Heart right ventricle (tissue), 16 donors: ENCODE measurements at regions not wholly inside any gene's neighbourhood (a gene's known extent, or its start where the extent isn't known, plus 50 kb on each side); places are given as distances from the start of the nearest gene placed in this dataset.

ENCODE experiments used
- ATAC-seq, 8 donors: fragments of 200-7000 bp; cut with Tn5 transposase; one replicate each; pipeline ENCODE4 v1.9.1; 2020; ENCODE audit warnings: mild to moderate bottlenecking in 8 of 8, moderate library complexity in 8 of 8, moderate number of reproducible peaks in 1 of 8
- DNase-seq, 2 donors: peaks; one replicate each; pipeline ENCODE4 v3.0.0-alpha.2; 2020
- H3K27ac ChIP-seq, 10 donors: fragments of 200-600 bp; sonication (generic) in 2 of 10; one replicate each; pipeline versions ENCODE4 v1.5.0 to v1.8.0; 2020 to 2022; ENCODE audit warnings: mild to moderate bottlenecking in 3 of 10
- H3K27me3 ChIP-seq, 7 donors: fragments of 200-600 bp; one replicate each; pipeline ENCODE4 v1.8.0; 2021 to 2022; ENCODE audit warnings: mild to moderate bottlenecking in 2 of 7
- H3K36me3 ChIP-seq, 9 donors: fragments of 200-600 bp; sonication (generic) in 1 of 9; one replicate each; pipeline versions ENCODE4 v1.5.0 to v1.8.0; 2020 to 2022; ENCODE audit warnings: mild to moderate bottlenecking in 2 of 9
- H3K4me1 ChIP-seq, 9 donors: fragments of 200-600 bp; sonication (generic) in 1 of 9; one replicate each; pipeline versions ENCODE4 v1.5.0 to v1.8.0; 2020 to 2022; ENCODE audit warnings: mild to moderate bottlenecking in 4 of 9
- H3K4me3 ChIP-seq, 10 donors: fragments of 200-600 bp; sonication (generic) in 2 of 10; one replicate each; pipeline versions ENCODE4 v1.5.0 to v1.8.0; 2020 to 2022; ENCODE audit warnings: mild to moderate bottlenecking in 7 of 10, moderate library complexity in 2 of 10
- H3K9me3 ChIP-seq, 11 donors: fragments of 200-600 bp in 10 of 11; sonication (generic) in 2 of 11; one replicate each; pipeline versions ENCODE4 v1.5.0 to v1.8.0; 2013 to 2022; ENCODE audit warnings: mild to moderate bottlenecking in 2 of 11, control low read depth in 1 of 11, moderate library complexity in 1 of 11
- CTCF ChIP-seq, 9 donors: fragments of 200-600 bp; sonication (generic) in 2 of 9; IDR thresholded peaks; one replicate each; pipeline versions ENCODE4 v1.5.0 to v1.8.0; 2021 to 2022; ENCODE audit warnings: antibody characterized with exemption in 9 of 9, mild to moderate bottlenecking in 5 of 9, moderate library complexity in 1 of 9
- WGBS, 2 donors: extraction: QIAGEN DNeasy Blood & Tissue Kit; methylation state at CpG; one replicate each; pipeline ENCODE4 v1.1.7; 2013; ENCODE audit warnings: inconsistent platforms in 1 of 2; 5-methylcytosine and 5-hydroxymethylcytosine counted together
- intact Hi-C, 10 donors: fragments of 100-400 bp; cut with DNase I; formaldehyde crosslinking; loops; one replicate each; pipeline versions ENCODE4 v1.11.1 to v1.14.2; 2022
- donor health status: Arrhythmogenic right ventricular cardiomyopathy.
- donor health status: ischemic (EF 13 %, LVEDD 7.1; RV severe dilation, severe dysfunction).
- donor health status: healthy with polysubstance abuse.
- donor health status: DM: no; HTN: yes; CAD: no.
- donor health status: DM: no; HTN: no; CAD: no.
- donor health status: ischemic (EF 25% LVEDD 6.9; RV normal size, moderate dysfunction).
- donor health status: ischemic (EF 25% LVEDD 5.7; RV mildly dilated, moderate dysfunction).
- donor health status: healthy.
- donor health status: DM: yes; HTN: yes; CAD: no.
- donor health status: Ischemic cardiomyopathy.
- donor health status: ischemic (EF 35%, LVEDD 5.7; RV mildly dilated, moderate dysfunction).
- donor health status: nonischemic (EF 11% LVEDD 7.7; RV severe dilation, severe dysfunction).
- donor health status: DM: yes; HTN: yes; CAD: no.
- donor health status: PGD.
- donor health status: ischemic (EF 29% LVEDD 5.4; RV normal size, mild dysfunction).
- donor health status: nonischemic (EF 23%, LVEDD 6.1; RV moderate dilation, normal function).

GRCh38 chr10:128550045-128550444 lies 423.8 kb upstream of the MKI67 start:
- no peaks in the 10 kb centered on the region for H3K4me1 ChIP-seq
- no peak for TF ChIP-seq CTCF (IDR thresholded peaks at IDR 0.05)
- no peak for DNase-seq
- peaks cover 0 to 37% (median 0%) of the 10 kb centered on the region in 7 donors for H3K27me3 ChIP-seq
- ATAC-seq: no peak
- WGBS, 2 donors: 90% methylated on average over 10 of the region's 10 CpGs
- no peak overlapping the region for H3K4me3 ChIP-seq
- no peaks in the 10 kb centered on the region for H3K9me3 ChIP-seq
- H3K36me3 ChIP-seq: no peaks in the 10 kb centered on the region
- H3K27ac ChIP-seq: no peak overlapping the region
- intact Hi-C loops: no loop called here

- intact Hi-C loops: no loop called here
- no peaks in the 10 kb centered on the region for H3K36me3 ChIP-seq
- TF ChIP-seq CTCF (IDR thresholded peaks at IDR 0.05): no peak
- H3K4me1 ChIP-seq: no peaks in the 10 kb centered on the region
- 83 to 88% methylated on average over 7 of the region's 7 CpGs for WGBS, 2 donors
- no peaks in the 10 kb centered on the region for H3K9me3 ChIP-seq
- ATAC-seq (no peak), DNase-seq (no peak)
- no peak overlapping the region for H3K4me3 ChIP-seq
- no peak overlapping the region for H3K27ac ChIP-seq
- peaks cover 0 to 30% (median 0%) of the 10 kb centered on the region in 7 donors for H3K27me3 ChIP-seq
Observed at GRCh38 chr10:128551475-128551874, 425.3 kb upstream of the MKI67 start.

GRCh38 chr10:128553755-128554154 lies 427.5 kb upstream of the MKI67 start:
- H3K4me1 ChIP-seq: no peaks in the 10 kb centered on the region
- H3K27me3 ChIP-seq: peaks cover 0 to 22% (median 0%) of the 10 kb centered on the region in 7 donors
- ATAC-seq (no peak), DNase-seq (no peak)
- no peak overlapping the region for H3K4me3 ChIP-seq
- 64 to 83% methylated on average over 2 of the region's 2 CpGs for WGBS, 2 donors
- H3K27ac ChIP-seq: no peak overlapping the region
- intact Hi-C loops: no loop called here
- no peak for TF ChIP-seq CTCF (IDR thresholded peaks at IDR 0.05)
- H3K36me3 ChIP-seq: no peaks in the 10 kb centered on the region
- peaks cover 0 to 2% (median 0%) of the 10 kb centered on the region in 11 donors for H3K9me3 ChIP-seq

- intact Hi-C loops: no loop called here
- Histone ChIP-seq H3K36me3 (no peaks in the 10 kb centered on the region), H3K27ac (no peak overlapping the region), H3K27me3 (peaks cover 0 to 18% (median 0%) of the 10 kb centered on the region in 7 donors), H3K4me3 (no peak overlapping the region), H3K9me3 (peaks cover 0 to 4% (median 0%) of the 10 kb centered on the region in 11 donors), H3K4me1 (no peaks in the 10 kb centered on the region)
- TF ChIP-seq CTCF (IDR thresholded peaks at IDR 0.05): no peak
- DNase-seq (no peak), ATAC-seq (no peak)
- WGBS, 2 donors: 73% methylated on average over 15 of the region's 15 CpGs
Observed at GRCh38 chr10:128556182-128557110, 430.2 kb upstream of the MKI67 start.
